H9 (cell line): ENCODE measurements at regions not wholly inside any gene's neighbourhood (a gene's known extent, or its start where the extent isn't known, plus 50 kb on each side); places are given as distances from the start of the nearest gene placed in this dataset.

Experiments
- DNase-seq: peaks from one replicate; pipeline ENCODE4 v3.0.0-alpha.2; 2017
- H2AFZ ChIP-seq: one replicate; pipeline ENCODE4 v1.6.1; 2013; ENCODE audit warnings: mild to moderate bottlenecking, low read length, control low read depth, moderate library complexity
- H2AK5ac ChIP-seq: 2 replicates; pipeline ENCODE4 v1.6.1; 2013; ENCODE audit warnings: low read length, control low read depth, mixed read lengths; ENCODE audit not compliant: insufficient read length
- H2BK120ac ChIP-seq: one replicate; pipeline ENCODE4 v1.6.1; 2013; ENCODE audit warnings: low read depth, mild to moderate bottlenecking, low read length, control low read depth, inconsistent platforms; ENCODE audit not compliant: poor library complexity, severe bottlenecking
- H2BK12ac ChIP-seq: 2 replicates; pipeline ENCODE4 v1.6.1; 2013; ENCODE audit warnings: low read length, control low read depth, mixed read lengths, low read depth; ENCODE audit not compliant: insufficient read length
- H2BK15ac ChIP-seq: 2 replicates; pipeline ENCODE4 v1.6.1; 2013; ENCODE audit warnings: low read depth, low read length, control low read depth
- H2BK20ac ChIP-seq: one replicate; pipeline ENCODE4 v1.6.1; 2013; ENCODE audit warnings: low read depth, mild to moderate bottlenecking, low read length, control low read depth, inconsistent platforms; ENCODE audit not compliant: poor library complexity, severe bottlenecking
- H2BK5ac ChIP-seq: 2 replicates; pipeline ENCODE4 v1.6.1; 2013; ENCODE audit warnings: low read length, control low read depth, mixed read lengths; ENCODE audit not compliant: insufficient read length
- H3K14ac ChIP-seq: 2 replicates; pipeline ENCODE4 v1.6.1; 2013; ENCODE audit warnings: low read length, control low read depth; ENCODE audit not compliant: insufficient read depth
- H3K18ac ChIP-seq: 2 replicates; pipeline ENCODE4 v1.6.1; 2013; ENCODE audit warnings: low read depth, mild to moderate bottlenecking, mixed read lengths, low read length, control low read depth; ENCODE audit not compliant: insufficient read length
- H3K23ac ChIP-seq: 2 replicates; pipeline ENCODE4 v1.6.1; 2013; ENCODE audit warnings: low read length, control low read depth, mixed read lengths, low read depth; ENCODE audit not compliant: insufficient read length
- H3K23me2 ChIP-seq: 2 replicates; pipeline ENCODE4 v1.6.1; 2013; ENCODE audit warnings: low read depth, mild to moderate bottlenecking, mixed read lengths, low read length, control low read depth; ENCODE audit not compliant: insufficient read length, poor library complexity, severe bottlenecking
- H3K27ac ChIP-seq: 2 replicates; pipeline ENCODE4 v1.5.1; 2013; ENCODE audit warnings: low read length, control low read depth, mixed read lengths, low read depth; ENCODE audit not compliant: insufficient read length
- H3K27me3 ChIP-seq: 2 replicates; pipeline ENCODE4 v1.6.1; 2013; ENCODE audit warnings: low read length, control low read depth, inconsistent platforms; ENCODE audit not compliant: insufficient read depth
- H3K4ac ChIP-seq: 2 replicates; pipeline ENCODE4 v1.6.1; 2013; ENCODE audit warnings: low read depth, mild to moderate bottlenecking, control low read depth, inconsistent platforms, low read length, moderate library complexity
- H3K4me1 ChIP-seq: 2 replicates; pipeline ENCODE4 v1.6.1; 2013; ENCODE audit warnings: low read length, control low read depth, inconsistent platforms; ENCODE audit not compliant: insufficient read depth
- H3K4me2 ChIP-seq: 2 replicates; pipeline ENCODE4 v1.6.1; 2013; ENCODE audit warnings: low read length, control low read depth, mixed read lengths; ENCODE audit not compliant: insufficient read length, insufficient read depth
- H3K56ac ChIP-seq: 2 replicates; pipeline ENCODE4 v1.6.1; 2013; ENCODE audit warnings: low read depth, mild to moderate bottlenecking, mixed read lengths, low read length, control low read depth; ENCODE audit not compliant: insufficient read length
- H3K79me1 ChIP-seq: 2 replicates; pipeline ENCODE4 v1.6.1; 2013; ENCODE audit warnings: low read depth, mild to moderate bottlenecking, moderate library complexity, low read length, control low read depth, inconsistent platforms; ENCODE audit not compliant: insufficient read depth, poor library complexity, severe bottlenecking
- H3K79me2 ChIP-seq: 2 replicates; pipeline ENCODE4 v1.6.1; 2013; ENCODE audit warnings: low read length, control low read depth, inconsistent platforms; ENCODE audit not compliant: insufficient read depth
- H3K9ac ChIP-seq: 2 replicates; pipeline ENCODE4 v1.6.1; 2013; ENCODE audit warnings: low read length, control low read depth, mixed read lengths; ENCODE audit not compliant: insufficient read length; ENCODE audit errors: extremely low read depth
- H3K9me3 ChIP-seq: one replicate; pipeline ENCODE4 v1.6.1; 2013; ENCODE audit warnings: low read depth, low read length, inconsistent platforms; ENCODE audit not compliant: control insufficient read depth
- H3T11ph ChIP-seq: one replicate; pipeline ENCODE4 v1.6.1; 2013; ENCODE audit warnings: mild to moderate bottlenecking, low read length, control low read depth, inconsistent platforms
- H4K20me1 ChIP-seq: one replicate; pipeline ENCODE4 v1.6.1; 2013; ENCODE audit not compliant: control insufficient read depth, insufficient read length, insufficient read depth
- H4K5ac ChIP-seq: 2 replicates; pipeline ENCODE4 v1.6.1; 2013; ENCODE audit warnings: low read depth, mild to moderate bottlenecking, mixed read lengths, low read length, control low read depth; ENCODE audit not compliant: insufficient read length
- H4K8ac ChIP-seq: replicated peaks from 2 replicates; pipeline ENCODE4 v1.6.1; 2013; ENCODE audit warnings: low read length, control low read depth, mixed read lengths, low read depth; ENCODE audit not compliant: insufficient read length
- H4K91ac ChIP-seq: 2 replicates; pipeline ENCODE4 v1.6.1; 2013; ENCODE audit warnings: low read depth, mild to moderate bottlenecking, moderate library complexity, mixed read lengths, low read length, control low read depth; ENCODE audit not compliant: insufficient read length
- H3K27ac Mint-ChIP-seq, 3 experiments: 2 replicates in 2 of 3; 3 replicates in 1 of 3; pipeline ENCODE4 v1.8.0; 2020 to 2021; ENCODE audit warnings: mixed read lengths in 3 of 3, mild to moderate bottlenecking in 1 of 3, moderate library complexity in 1 of 3
- H3K27me3 Mint-ChIP-seq: 2 replicates; pipeline ENCODE4 v1.8.0; 2021; ENCODE audit warnings: low read depth, mild to moderate bottlenecking, moderate library complexity, mixed read lengths
- H3K36me3 Mint-ChIP-seq, 3 experiments: 2 replicates in 2 of 3; 3 replicates in 1 of 3; pipeline ENCODE4 v1.8.0; 2020 to 2021; ENCODE audit warnings: low read depth in 3 of 3, mixed read lengths in 3 of 3; ENCODE audit not compliant: insufficient read depth in 1 of 3
- H3K4me1 Mint-ChIP-seq, 2 experiments: 2 replicates each; pipeline ENCODE4 v1.8.0; 2020; ENCODE audit warnings: mixed read lengths in 2 of 2
- H3K4me3 Mint-ChIP-seq, 2 experiments: 2 replicates in 1 of 2; 3 replicates in 1 of 2; pipeline ENCODE4 v1.8.0; 2020 to 2021; ENCODE audit warnings: mild to moderate bottlenecking in 2 of 2, mixed read lengths in 2 of 2, moderate library complexity in 1 of 2
- H3K9me3 Mint-ChIP-seq, 2 experiments: 2 replicates in 1 of 2; 3 replicates in 1 of 2; pipeline ENCODE4 v1.8.0; 2020; ENCODE audit warnings: mild to moderate bottlenecking in 2 of 2, mixed read lengths in 2 of 2, moderate library complexity in 1 of 2
- WGBS: extraction: QIAGEN DNeasy Blood & Tissue Kit; methylation state at CpG from one replicate; pipeline ENCODE4 v1.1.7; 2013; ENCODE audit warnings: missing lambda C conversion rate, low lambda C conversion rate, mixed read lengths; ENCODE audit not compliant: insufficient read length; ENCODE audit errors: extremely low coverage; 5-methylcytosine and 5-hydroxymethylcytosine counted together
- TF ChIP-seq, protein P1 (sequence below): fragments of 200-600 bp; sonication (generic); conservative IDR thresholded peaks from 3 replicates; pipeline ENCODE4 v1.8.0; 2021; ENCODE audit warnings: antibody characterized with exemption, mild to moderate bottlenecking

- peak overlapping the region in 1 of 3 experiments; percentile 92; a peak in 1 of 7 replicates for H3K27ac Mint-ChIP-seq
- WGBS: no CpG with 5 or more reads among the region's 7 CpGs
- no peak overlapping the region for H2BK120ac ChIP-seq
- no peak overlapping the region for H4K5ac ChIP-seq
- no peak overlapping the region for H4K8ac ChIP-seq
- no peak overlapping the region for H2AFZ ChIP-seq
- H3K79me2 ChIP-seq: no peaks in the 10 kb centered on the region; the same call in 1 of the 2 replicates
- no peak overlapping the region for H2BK5ac ChIP-seq
- no peaks in the 10 kb centered on the region for H3K79me1 ChIP-seq
- peaks cover 16% of the 10 kb centered on the region in 2 experiments for H3K4me1 Mint-ChIP-seq
- H4K91ac ChIP-seq: no peak overlapping the region
- H3K56ac ChIP-seq: no peak overlapping the region
- no peaks in the 10 kb centered on the region for H3K27me3 Mint-ChIP-seq
- TF ChIP-seq, protein P1, sequence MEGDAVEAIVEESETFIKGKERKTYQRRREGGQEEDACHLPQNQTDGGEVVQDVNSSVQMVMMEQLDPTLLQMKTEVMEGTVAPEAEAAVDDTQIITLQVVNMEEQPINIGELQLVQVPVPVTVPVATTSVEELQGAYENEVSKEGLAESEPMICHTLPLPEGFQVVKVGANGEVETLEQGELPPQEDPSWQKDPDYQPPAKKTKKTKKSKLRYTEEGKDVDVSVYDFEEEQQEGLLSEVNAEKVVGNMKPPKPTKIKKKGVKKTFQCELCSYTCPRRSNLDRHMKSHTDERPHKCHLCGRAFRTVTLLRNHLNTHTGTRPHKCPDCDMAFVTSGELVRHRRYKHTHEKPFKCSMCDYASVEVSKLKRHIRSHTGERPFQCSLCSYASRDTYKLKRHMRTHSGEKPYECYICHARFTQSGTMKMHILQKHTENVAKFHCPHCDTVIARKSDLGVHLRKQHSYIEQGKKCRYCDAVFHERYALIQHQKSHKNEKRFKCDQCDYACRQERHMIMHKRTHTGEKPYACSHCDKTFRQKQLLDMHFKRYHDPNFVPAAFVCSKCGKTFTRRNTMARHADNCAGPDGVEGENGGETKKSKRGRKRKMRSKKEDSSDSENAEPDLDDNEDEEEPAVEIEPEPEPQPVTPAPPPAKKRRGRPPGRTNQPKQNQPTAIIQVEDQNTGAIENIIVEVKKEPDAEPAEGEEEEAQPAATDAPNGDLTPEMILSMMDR: no peak
- no peak overlapping the region for H3K4me3 Mint-ChIP-seq
- H3K36me3 Mint-ChIP-seq: peaks cover 0 to 22% (median 0%) of the 10 kb centered on the region in 3 experiments; a peak in 4 of 7 replicates
- H3K14ac ChIP-seq: no peak overlapping the region
- DNase-seq: no peak
- no peak overlapping the region for H2AK5ac ChIP-seq
- H2BK15ac ChIP-seq: no peak overlapping the region
- no peak overlapping the region for H2BK20ac ChIP-seq
- no peaks in the 10 kb centered on the region for H3K4me1 ChIP-seq
- no peak overlapping the region for H3K4me2 ChIP-seq
- no peak overlapping the region for H3K18ac ChIP-seq
- H2BK12ac ChIP-seq: no peak overlapping the region
- H3K9me3 Mint-ChIP-seq: peaks cover 2 to 6% of the 10 kb centered on the region in 2 experiments; a peak in 2 of 5 replicates
- no peak overlapping the region for H3T11ph ChIP-seq
- H3K9ac ChIP-seq: no peak overlapping the region
- H3K4ac ChIP-seq: no peak overlapping the region
- H4K20me1 ChIP-seq: no peaks in the 10 kb centered on the region
- no peak overlapping the region for H3K27ac ChIP-seq
- no peaks in the 10 kb centered on the region for H3K9me3 ChIP-seq
- H3K23me2 ChIP-seq: no peaks in the 10 kb centered on the region
- no peaks in the 10 kb centered on the region for H3K27me3 ChIP-seq
- no peak overlapping the region for H3K23ac ChIP-seq
Observed at GRCh38 chr17:77332981-77333685, 192.4 kb downstream of the SEC14L1 start.
